Activated T-cell treated with anti-CD3 and anti-CD28 coated beads, Interleukin-2, amount 50 U/mL, for 72 hours (primary cell): ENCODE measurements at regions not wholly inside any gene's neighbourhood (a gene's known extent, or its start where the extent isn't known, plus 50 kb on each side); places are given as distances from the start of the nearest gene placed in this dataset.
"Not testable (repeated sequence)": the region's sequence is repeated elsewhere in the genome, so short reads cannot be mapped to it uniquely, and the experiment has no call there.

Experiments used
- ATAC-seq, 2 donors: fragments of 150-1000 bp; cut with Tn5 transposase; replicated peaks in 1 of 2; 2 replicates each; pipeline ENCODE4 v1.10.0; 2021; ENCODE audit warnings: moderate library complexity in 2 of 2, mild to moderate bottlenecking in 1 of 2
- DNase-seq, 2 donors: peaks; one replicate each; pipeline ENCODE4 v3.0.0; 2021 to 2022; ENCODE audit warnings: mixed read lengths in 1 of 2
- H3K27ac Mint-ChIP-seq: one replicate; pipeline ENCODE4 v1.8.0; 2022; ENCODE audit warnings: mild to moderate bottlenecking, moderate library complexity, mixed read lengths
- H3K27me3 Mint-ChIP-seq: one replicate; pipeline ENCODE4 v1.8.0; 2022; ENCODE audit warnings: low read depth, mixed read lengths
- H3K36me3 Mint-ChIP-seq, 2 donors: one replicate each; pipeline ENCODE4 v1.8.0; 2022; ENCODE audit warnings: mixed read lengths in 2 of 2, mild to moderate bottlenecking in 1 of 2; ENCODE audit not compliant: insufficient read depth in 2 of 2
- H3K4me1 Mint-ChIP-seq: one replicate; pipeline ENCODE4 v1.8.0; 2022; ENCODE audit warnings: low read depth, mixed read lengths
- H3K4me3 Mint-ChIP-seq, 2 donors: one replicate each; pipeline ENCODE4 v1.8.0; 2022; ENCODE audit warnings: mild to moderate bottlenecking in 2 of 2, mixed read lengths in 2 of 2, moderate library complexity in 2 of 2
- H3K9me3 Mint-ChIP-seq, 2 donors: one replicate each; pipeline ENCODE4 v1.8.0; 2022; ENCODE audit warnings: mixed read lengths in 2 of 2

GRCh38 chr18:15164446-15164845 lies 416.5 kb downstream of the ANKRD30B start:
- not testable (repeated sequence) for ATAC-seq, H3K4me3 Mint-ChIP-seq, DNase-seq, H3K27ac Mint-ChIP-seq, H3K4me1 Mint-ChIP-seq, H3K9me3 Mint-ChIP-seq, H3K27me3 Mint-ChIP-seq, H3K36me3 Mint-ChIP-seq

- ATAC-seq (no peak), DNase-seq (no peak)
- H3K36me3 Mint-ChIP-seq, result no peaks in the 10 kb centered on the region
- H3K27me3 Mint-ChIP-seq, result no peaks in the 10 kb centered on the region
- no peak overlapping the region for H3K4me3 Mint-ChIP-seq
- H3K9me3 Mint-ChIP-seq, result no peaks in the 10 kb centered on the region
- H3K4me1 Mint-ChIP-seq, result no peaks in the 10 kb centered on the region
- H3K27ac Mint-ChIP-seq, result no peak overlapping the region
Observed at GRCh38 chr18:15165048-15165447, 417.1 kb downstream of the ANKRD30B start.

GRCh38 chr18:15193028-15193427 lies 445.1 kb downstream of the ANKRD30B start:
- H3K27me3 Mint-ChIP-seq, H3K9me3 Mint-ChIP-seq, H3K36me3 Mint-ChIP-seq, H3K27ac Mint-ChIP-seq, ATAC-seq, H3K4me1 Mint-ChIP-seq, H3K4me3 Mint-ChIP-seq, DNase-seq: not testable (repeated sequence)

- not testable (repeated sequence) for ATAC-seq, H3K9me3 Mint-ChIP-seq, H3K36me3 Mint-ChIP-seq, H3K4me1 Mint-ChIP-seq, DNase-seq, H3K4me3 Mint-ChIP-seq, H3K27ac Mint-ChIP-seq, H3K27me3 Mint-ChIP-seq
Observed at GRCh38 chr18:15193813-15194212, 445.8 kb downstream of the ANKRD30B start.

- not testable (repeated sequence) for ATAC-seq, H3K4me1 Mint-ChIP-seq, H3K9me3 Mint-ChIP-seq, H3K36me3 Mint-ChIP-seq, H3K27ac Mint-ChIP-seq
- peak in 1 of 2 donors; percentile 0 for DNase-seq
- H3K4me3 Mint-ChIP-seq, result peak overlapping the region in 1 of 2 donors; percentile 14
- peaks cover 22% of the 10 kb centered on the region for H3K27me3 Mint-ChIP-seq
Observed at GRCh38 chr18:15197338-15198115, 449.6 kb downstream of the ANKRD30B start.

DNA sequence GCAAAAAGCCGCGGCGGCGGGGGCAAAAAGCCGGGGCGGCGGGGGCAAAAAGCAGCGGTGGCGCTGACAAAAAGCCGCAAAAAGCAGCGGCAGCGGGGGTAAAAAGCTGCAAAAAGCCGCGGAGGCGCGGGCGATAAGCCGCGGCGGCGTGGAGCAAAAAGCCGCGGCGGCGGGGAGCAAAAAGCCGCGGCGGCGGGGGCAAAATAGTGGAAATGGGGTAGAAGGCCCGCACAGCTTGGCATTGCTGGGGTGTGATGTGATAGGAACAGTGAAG lies 450.1 kb downstream of the ANKRD30B start:
- H3K4me3 Mint-ChIP-seq, result peak overlapping the region in 1 of 2 donors; percentile 38
- no peak overlapping the region for H3K27ac Mint-ChIP-seq
- ATAC-seq, result no peak

More for the DNA sequence above, 450.1 kb downstream of the ANKRD30B start:
- Mint-ChIP-seq H3K9me3 (peaks cover 2% of the 10 kb centered on the region in 2 donors), H3K4me1 (no peaks in the 10 kb centered on the region), H3K36me3 (peaks cover 0 to 5% of the 10 kb centered on the region in 2 donors), H3K27me3 (peaks cover 22% of the 10 kb centered on the region)
- no peak for DNase-seq
